ENCODE measurements at regions not wholly inside any gene's neighbourhood (a gene's known extent, or its start where the extent isn't known, plus 50 kb on each side); places are given as distances from the start of the nearest gene placed in this dataset.
A peak's percentile ranks its signal among the peaks of the same experiment; 100 is the strongest.

DNA sequence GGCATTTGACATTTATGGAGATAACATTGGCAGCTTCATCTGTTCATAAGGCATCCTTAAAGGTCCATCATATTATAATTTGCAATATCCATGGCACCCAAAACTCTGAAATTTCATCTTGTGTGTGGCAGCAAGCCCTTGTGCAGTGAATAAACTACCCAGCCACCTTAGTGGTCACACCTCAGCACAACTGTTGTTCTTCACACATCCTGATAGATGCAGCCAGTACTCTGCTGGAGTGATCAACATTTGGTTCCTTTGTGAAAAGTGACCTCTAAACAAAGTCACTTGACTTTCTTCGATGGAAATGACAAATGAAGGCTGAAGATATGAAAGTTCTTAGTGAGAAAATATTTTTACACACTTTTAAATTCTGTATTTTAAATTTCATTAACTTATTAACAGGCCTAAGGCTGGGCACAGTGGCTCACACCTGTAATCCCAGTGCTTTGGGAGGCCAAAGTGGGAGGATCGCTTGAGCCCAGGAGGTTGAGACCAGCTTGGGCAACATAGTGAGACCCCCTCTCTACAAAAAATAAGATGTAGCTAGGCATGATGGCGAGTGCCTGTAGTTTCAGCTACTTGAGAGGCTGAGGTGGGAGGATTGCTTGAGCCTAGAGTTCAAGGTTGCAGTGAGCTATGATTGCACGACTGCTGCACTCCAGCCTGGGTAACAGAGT is 161.4 kb downstream of the SPRY1 start:
- intact Hi-C loops (cut with DNase I, micrococcal nuclease) = loop anchor here in 1 of 2 donors (5.0 kb wide), 1 partner anchor 156 kb away; no protein-coding TSS in a partner anchor
- ATAC-seq = no peak
- DNase-seq = no peak

DNA sequence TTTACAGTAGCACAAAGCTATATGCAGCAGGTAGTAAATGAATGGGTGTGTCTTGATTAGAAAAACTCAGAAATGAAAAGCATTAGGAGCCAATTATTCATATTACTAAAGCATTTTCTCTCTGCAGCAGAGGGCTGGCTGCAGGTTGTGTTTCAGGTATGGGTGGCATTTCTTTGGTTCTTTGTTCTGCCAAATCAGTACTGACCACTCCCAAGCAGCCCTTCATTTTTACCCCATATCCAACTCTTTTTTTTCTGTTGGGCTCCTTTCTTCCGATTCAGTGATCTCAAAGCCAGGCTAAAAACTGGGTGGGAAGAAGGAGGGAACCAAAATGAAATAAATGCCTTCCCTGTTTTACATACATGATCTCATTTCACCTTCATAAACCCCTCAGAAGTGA is 162.3 kb downstream of the SPRY1 start:
- ATAC-seq = no peak
- intact Hi-C loops (cut with DNase I, micrococcal nuclease) = loop anchor here in 1 of 2 donors (5.0 kb wide), 1 partner anchor 157 kb away; no protein-coding TSS in a partner anchor
- no peak for DNase-seq

GRCh38 chr4:123559955-123560871 is 163.6 kb downstream of the SPRY1 start:
- no peak for DNase-seq
- intact Hi-C loops (cut with DNase I, micrococcal nuclease) = loop anchor here in 1 of 2 donors (5.0 kb wide), 1 partner anchor 158 kb away; no protein-coding TSS in a partner anchor

GRCh38 chr4:123561525-123561924 is 164.9 kb downstream of the SPRY1 start:
- DNase-seq = no peak
- no peak for ATAC-seq
- intact Hi-C loops (cut with DNase I, micrococcal nuclease) = no loop called here

More at GRCh38 chr4:123559955-123560871, 163.6 kb downstream of the SPRY1 start:
- no peak for ATAC-seq

GRCh38 chr4:123562994-123563750 is 166.6 kb downstream of the SPRY1 start:
- intact Hi-C loops (cut with DNase I, micrococcal nuclease) = no loop called here
- no peak for DNase-seq
- no peak for ATAC-seq

DNA sequence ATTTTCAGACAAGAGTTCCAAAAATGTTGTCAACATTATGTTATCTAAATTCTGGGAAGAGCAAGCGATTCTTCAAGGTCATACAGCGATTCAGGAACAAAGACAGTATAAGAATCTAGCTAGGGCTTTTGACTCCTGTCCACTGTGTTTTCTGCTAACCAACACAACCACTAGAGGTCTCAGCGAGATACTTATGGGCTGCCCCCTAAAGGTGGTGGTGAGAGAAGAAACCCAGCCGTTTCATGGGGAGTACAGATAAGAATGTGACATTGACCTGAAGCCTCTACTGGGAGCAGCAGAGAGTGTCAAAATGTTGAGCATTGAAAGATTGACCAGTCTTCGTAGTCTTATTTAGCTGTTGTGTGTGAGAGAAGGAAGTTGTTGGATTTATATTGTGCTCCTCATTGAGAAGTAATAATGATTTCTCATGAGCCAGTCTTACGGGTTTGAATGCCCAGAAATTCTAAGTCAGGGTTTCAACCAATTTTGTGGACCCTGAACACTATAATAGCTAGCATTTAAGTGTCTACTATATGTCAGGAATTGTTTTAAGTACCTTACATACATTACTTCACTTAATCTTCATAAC is 168.3 kb downstream of the SPRY1 start:
- DNase-seq (peak; percentile 48 to 69), ATAC-seq (peak; percentile 100)
- intact Hi-C loops (cut with DNase I, micrococcal nuclease) = no loop called here

GRCh38 chr4:123568936-123569335 is 172.3 kb downstream of the SPRY1 start:
- intact Hi-C loops (cut with DNase I, micrococcal nuclease) = no loop called here
- ATAC-seq = no peak
- DNase-seq = no peak

DNA sequence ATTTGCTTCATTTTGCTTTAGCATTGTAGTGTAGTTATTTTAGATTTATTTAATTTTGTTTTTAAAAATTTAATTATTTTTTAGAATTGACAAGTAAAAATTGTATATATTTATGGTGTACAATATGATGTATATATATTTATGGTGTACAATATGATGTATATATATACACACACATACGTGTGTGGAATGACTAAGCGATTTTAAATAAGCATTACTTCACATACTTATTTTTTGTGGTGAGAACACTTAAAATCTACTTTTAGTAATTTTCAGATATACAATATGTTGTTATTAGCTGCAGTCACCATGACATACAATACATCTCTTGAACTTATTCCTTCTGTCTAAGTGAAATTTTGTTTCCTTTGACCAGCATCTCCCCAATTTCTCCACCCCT is 172.9 kb downstream of the SPRY1 start:
- intact Hi-C loops (cut with DNase I, micrococcal nuclease) = no loop called here
- no peak for ATAC-seq
- no peak for DNase-seq

GRCh38 chr4:123573866-123574508 is 177.4 kb downstream of the SPRY1 start:
- no peak for ATAC-seq
- intact Hi-C loops (cut with DNase I, micrococcal nuclease) = loop anchor here in 1 of 2 donors (10.0 kb wide), 1 partner anchor 459 kb away; no protein-coding TSS in a partner anchor
- DNase-seq = no peak

DNA sequence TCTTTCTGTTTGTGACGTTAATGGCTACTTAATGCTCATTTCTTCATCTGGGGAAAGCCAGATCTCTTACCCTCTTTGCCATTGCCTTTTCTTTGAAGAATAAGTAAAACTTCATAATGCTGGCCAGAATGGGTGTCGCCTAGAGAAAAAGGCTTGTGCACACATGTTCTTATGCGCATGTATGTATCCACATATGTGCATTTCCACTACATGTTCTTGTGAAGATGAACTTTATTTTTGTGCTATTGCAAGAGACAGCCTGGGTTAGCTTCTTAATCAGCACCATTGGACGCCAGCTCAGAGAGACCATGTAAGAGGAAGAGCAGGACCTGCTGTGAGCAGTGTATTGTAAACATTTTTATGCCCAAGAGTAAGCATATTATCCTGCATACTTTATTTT is 178.7 kb downstream of the SPRY1 start:
- ATAC-seq = no peak
- intact Hi-C loops (cut with DNase I, micrococcal nuclease) = loop anchor here in 1 of 2 donors (10.0 kb wide), 1 partner anchor 460 kb away; no protein-coding TSS in a partner anchor

DNA sequence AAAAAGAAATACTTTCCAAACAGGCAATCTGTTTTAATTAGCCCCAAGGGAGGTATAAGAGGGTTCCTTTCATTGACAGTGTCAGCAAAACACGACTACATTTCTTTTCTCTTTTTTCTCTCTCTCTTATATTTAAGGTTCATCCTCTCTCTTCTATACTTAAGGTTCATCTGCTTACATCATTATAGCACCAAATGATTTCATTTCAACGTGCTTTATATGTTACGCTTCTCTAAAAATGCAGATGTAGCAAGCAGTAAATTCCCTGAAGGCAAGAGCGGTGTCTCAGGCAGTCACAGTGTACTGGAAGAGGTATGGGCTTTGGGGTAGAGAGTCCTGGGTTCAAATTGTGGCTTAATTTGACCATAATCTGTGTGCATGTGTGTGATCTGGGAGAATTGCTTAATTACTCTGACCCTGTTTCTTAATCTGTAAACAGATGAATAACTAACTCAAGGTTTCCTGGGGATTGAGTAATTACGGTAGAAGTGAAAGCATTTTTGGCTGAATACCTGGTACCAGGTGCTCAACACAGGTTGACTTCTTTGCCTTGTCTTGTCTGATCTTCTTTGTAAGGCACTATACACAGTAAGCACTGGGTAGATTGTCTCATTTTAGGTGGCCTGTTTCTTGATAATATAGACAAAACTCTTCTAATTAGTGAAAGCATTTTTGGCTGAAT is 180.8 kb downstream of the SPRY1 start:
- ATAC-seq (no peak), DNase-seq (no peak)
- intact Hi-C loops (cut with DNase I, micrococcal nuclease) = loop anchor here in 1 of 2 donors (10.0 kb wide), 1 partner anchor 463 kb away; no protein-coding TSS in a partner anchor

More for the DNA sequence above, 178.7 kb downstream of the SPRY1 start:
- DNase-seq = no peak

DNA sequence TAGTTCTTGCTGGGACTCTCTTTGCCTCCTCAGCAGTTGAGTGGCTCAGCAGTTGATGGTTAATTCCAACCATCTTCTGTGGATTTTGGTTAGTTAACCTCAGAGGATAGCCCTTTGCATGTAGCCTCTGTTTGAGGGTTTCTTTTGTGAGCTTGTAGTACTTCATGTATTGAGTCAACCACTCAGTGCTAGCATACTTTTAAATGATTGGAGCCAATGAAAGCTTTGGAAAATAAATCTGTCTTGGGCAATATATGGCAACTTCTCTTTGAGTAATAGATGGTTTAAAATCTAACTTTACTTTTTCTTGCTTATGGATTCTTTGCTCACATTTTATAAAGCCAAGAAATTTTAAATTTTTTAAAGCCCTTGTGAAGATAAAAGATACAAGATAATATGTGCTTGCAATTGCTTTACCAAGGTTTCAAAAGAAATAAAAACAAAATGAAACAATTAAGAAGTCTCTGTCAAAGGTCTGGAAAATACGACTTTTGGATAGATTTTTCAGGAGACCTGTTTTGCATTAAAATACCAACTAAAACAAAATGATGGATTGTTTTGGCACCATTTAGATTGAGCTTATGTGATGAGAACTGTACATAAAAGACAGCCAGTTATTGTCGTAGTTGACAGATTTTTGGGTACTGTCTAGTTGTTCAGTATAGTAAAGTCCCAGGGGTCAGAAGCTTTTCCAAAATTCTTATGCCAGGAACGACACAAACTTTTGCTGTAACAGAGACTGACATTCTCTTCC is 181.9 kb downstream of the SPRY1 start:
- intact Hi-C loops (cut with DNase I, micrococcal nuclease) = loop anchor here in 1 of 2 donors (10.0 kb wide), 1 partner anchor 464 kb away; no protein-coding TSS in a partner anchor

DNA sequence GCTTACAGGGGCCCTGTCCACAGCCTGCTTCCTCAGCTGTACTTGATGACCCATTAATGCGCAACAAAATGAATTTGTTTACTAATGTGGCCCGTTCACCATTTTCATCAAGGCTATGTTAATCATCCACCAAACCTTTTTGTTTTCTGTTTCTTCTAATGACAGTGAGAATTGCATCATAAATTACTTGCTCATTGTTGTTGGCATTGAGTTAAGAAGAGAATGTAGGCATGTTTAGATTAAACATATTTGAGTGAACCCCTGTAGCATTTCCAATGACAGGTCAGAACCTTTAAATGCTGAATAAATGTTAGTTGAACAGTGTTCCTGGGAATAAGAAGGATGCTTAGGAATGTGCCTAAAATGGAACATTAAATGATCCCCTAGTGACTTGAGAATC is 183.4 kb downstream of the SPRY1 start:
- DNase-seq = no peak
- no peak for ATAC-seq
- intact Hi-C loops (cut with DNase I, micrococcal nuclease) = loop anchor here in 1 of 2 donors (10.0 kb wide), 1 partner anchor 465 kb away; no protein-coding TSS in a partner anchor

More for the DNA sequence above, 181.9 kb downstream of the SPRY1 start:
- ATAC-seq (no peak), DNase-seq (no peak)

DNA sequence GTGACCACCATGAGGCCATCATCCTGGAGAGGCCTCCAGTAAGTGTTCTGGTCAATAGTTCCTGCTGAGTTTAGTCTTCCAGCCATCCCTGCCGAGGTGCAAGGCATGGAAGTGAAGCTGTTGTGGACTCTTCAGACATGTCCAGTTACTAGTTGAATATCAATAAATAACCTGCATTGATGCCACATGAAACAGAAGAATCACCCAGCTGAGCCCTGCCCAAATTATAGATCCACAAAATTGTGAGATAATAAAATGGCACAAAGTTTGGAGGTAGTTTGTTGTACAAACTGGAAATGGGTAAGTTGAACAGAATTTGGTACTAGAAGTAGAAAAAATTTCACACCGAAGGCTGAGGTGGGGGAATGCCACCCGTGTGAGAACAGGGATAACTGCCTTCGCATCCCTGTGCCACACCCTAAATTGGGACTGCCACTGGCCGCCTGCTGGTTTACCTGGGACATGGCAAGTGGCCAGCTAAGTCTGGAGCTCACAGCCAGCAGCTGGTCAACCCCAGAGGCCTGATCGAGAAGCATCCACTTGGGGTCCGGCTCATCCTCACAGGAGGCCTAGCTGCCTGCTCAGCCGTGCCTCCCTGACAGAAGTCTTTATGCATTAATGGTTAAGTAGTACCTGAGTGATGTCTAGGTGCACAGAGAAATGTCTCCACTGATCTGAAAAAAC is 184.5 kb downstream of the SPRY1 start:
- ATAC-seq (no peak), DNase-seq (no peak)
- intact Hi-C loops (cut with DNase I, micrococcal nuclease) = no loop called here

DNA sequence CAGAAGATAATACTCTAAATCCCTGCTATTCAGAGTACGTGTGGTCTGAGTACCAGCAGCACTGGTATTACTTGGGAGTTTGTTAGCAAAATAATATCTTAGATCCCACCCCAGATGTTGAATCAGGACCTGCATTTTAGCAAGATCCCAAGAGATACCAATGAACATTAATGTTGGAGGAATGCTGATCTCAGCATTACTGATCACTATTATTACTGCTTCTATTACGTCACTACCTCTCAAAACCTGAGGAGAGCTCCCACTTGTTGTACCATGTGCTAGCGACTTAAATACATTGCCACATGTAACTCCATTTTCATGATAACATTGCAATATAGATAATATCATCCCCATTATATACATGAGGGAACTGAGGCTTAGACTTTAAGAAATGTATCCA is 185.2 kb downstream of the SPRY1 start:
- DNase-seq (no peak), ATAC-seq (no peak)
- intact Hi-C loops (cut with DNase I, micrococcal nuclease) = no loop called here

DNA sequence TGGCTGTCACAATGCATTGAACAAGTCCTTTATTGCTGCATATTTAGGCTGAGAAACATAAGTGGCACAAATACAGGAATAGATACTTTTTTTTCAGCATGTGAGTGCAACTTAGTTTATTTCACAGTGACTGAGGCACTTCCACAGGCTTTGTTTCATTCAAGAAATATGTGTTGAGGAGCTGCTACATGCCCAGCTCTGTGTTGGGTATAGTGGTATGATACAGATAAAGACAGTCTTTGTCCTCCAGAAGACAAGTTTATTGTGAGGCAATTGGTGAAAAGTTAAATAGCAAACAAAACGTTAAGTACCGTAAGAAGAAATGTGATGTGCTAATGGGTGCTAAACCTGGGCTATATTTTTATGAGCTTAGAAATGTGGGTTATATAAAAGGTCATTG is 186.4 kb downstream of the SPRY1 start:
- intact Hi-C loops (cut with DNase I, micrococcal nuclease) = no loop called here
- DNase-seq = no peak
- no peak for ATAC-seq

Measured in left colon (tissue), 2 donors.